Stimulated activated CD8-positive, alpha-beta memory T cell treated with anti-CD3 and anti-CD28 coated beads, Interleukin-15, amount 100 ng/mL, for 48 hours (primary cell): ENCODE measurements at regions not wholly inside any gene's neighbourhood (a gene's known extent, or its start where the extent isn't known, plus 50 kb on each side); places are given as distances from the start of the nearest gene placed in this dataset.

Source experiments
- DNase-seq, 2 donors: peaks; one replicate each; pipeline ENCODE4 v3.0.0-alpha.2; 2020; ENCODE audit warnings: low read depth in 2 of 2

GRCh38 chr5:159536166-159536565, 205.9 kb upstream of the IL12B start:
- DNase-seq, result no peak

GRCh38 chr5:159536646-159537045, 206.4 kb upstream of the IL12B start:
- no peak for DNase-seq

- DNase-seq, result no peak
Measured at GRCh38 chr5:159539678-159540077, 209.4 kb upstream of the IL12B start.

DNA sequence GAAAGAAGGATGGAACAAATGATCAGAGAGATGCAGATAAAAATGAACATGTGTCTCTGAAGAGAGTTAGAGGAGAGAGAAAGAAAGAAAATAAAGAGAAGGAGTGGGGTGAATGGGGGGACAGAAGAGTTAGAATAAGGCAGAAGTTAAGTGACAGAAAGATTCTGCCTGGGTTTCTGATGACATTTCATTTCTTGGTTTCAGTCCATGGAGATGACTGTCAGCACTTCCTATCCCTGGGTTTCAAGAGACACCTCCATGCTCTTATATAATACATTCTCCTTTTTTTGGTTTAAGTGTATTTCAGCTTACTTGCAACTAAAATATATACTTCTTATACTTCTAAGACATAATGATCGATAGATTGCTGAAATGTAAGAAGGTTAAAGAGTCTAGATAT, 213.0 kb upstream of the IL12B start:
- DNase-seq, result no peak

GRCh38 chr5:159545156-159545555, 214.9 kb upstream of the IL12B start:
- no peak for DNase-seq

DNA sequence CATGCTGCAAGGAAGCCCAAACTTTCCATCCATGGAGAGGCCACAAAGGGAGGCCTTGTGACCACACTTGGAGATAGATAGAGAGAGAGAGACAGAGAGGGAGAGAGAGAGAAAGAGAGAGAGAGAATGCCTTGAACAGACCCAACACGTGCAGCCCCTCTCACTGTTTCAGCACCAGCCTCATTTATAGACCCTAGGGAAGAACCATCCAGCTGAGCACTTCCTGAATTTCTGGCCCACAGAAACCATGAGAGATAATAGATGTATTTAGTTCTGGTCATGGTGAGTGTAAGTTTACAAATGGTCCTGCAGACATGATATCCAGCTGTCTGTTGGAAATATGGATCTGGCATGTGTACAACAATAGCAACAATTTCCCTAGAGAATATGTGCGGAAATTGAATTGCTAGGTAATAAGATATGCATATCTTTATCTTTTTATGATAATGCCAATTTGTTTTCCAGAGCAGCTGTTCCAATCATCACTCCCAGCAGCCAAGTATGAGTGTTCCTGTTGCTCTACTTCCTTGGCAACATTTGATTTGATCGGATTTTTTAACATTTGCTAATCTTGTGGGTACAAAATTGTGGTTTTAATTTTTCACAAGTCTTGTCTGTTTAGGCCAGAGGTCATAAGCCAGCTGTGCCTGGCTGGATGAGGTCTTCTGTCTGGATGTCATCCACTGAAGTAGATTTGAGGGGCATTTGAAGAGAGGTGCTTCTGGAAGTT, 217.3 kb upstream of the IL12B start:
- DNase-seq, result no peak

DNA sequence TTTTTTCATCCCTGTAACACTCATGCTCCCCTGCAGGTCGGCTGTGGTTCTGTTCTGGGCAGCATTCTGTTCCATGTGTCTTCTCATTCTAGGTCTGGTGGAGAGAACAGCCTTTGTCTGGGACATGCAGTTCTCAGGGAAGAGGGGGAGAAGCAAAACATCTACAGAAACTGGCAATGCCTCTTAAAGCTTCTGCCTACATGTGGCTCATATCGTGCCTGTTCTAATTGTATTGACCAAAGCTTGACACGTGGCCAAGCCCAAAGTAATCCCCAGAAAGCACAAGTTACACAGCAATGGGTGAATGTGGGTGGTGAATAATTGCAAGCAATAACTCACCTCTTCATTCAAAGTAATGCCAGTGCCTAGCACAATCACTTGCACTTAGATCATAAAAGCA, 218.2 kb upstream of the IL12B start:
- DNase-seq, result no peak

GRCh38 chr5:159549046-159549445, 218.8 kb upstream of the IL12B start:
- no peak for DNase-seq

DNA sequence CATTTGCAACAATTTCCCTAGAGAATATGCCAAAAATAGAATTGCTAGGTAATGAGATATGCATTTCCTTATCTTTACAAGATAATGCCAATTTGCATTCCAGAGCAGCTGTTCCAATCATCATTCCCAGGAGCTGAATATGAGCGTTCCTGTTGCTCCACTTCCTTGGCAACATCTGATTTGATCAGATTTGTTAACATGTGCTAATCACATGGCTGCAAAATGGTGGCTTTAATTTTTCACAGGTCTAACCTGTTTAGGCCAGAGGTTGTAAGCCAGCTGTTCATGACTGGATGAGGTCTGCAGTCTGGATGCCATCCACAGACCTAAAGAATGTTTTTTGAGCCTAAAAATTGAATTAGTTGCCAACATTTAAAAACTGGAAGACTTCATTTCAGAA, 220.7 kb upstream of the IL12B start:
- DNase-seq, result no peak

- DNase-seq, result no peak
Measured at GRCh38 chr5:159552751-159553150, 222.5 kb upstream of the IL12B start.

- DNase-seq, result no peak
Measured at GRCh38 chr5:159553792-159554191, 223.5 kb upstream of the IL12B start.

DNA sequence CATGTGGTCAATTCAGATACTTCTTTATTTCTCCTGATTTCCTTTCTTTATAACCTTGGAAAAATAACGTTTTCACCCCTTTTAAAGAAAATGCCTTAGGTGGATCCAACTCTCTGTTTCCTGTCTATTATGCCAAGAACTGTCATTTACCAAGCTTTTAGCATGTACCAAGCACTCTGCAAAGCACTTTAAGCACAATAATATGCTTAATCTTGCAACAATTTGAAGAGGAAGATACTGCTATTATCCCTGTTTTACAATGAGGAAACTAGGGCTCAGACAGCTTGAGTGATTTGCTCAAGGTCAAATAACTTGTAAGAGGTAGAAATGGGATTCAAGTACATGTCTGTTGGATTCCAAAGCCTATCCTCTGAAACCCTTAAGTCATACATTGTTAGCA, 224.8 kb upstream of the IL12B start:
- DNase-seq, result no peak

- DNase-seq, result no peak
Measured at GRCh38 chr5:159559337-159559736, 229.1 kb upstream of the IL12B start.

DNA sequence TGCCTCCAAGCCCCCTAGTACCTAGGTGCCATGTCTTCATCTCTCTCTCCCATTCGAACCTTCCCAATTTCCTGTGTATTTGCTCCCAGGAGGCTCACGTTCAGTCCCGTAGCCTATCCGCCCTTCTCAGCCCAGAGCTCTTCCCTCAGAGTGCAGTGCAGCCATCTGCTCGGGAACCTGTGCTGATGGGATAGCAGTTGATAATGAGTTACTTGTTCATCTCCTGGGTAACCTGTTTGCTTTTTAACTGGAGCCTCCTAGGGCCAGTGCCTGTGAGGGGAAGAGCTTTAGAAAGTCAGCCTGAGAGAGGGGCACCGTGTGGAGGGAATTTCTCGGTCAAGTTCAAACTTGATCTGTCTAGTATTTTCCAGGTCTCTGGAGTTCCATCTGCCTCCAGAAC, 229.8 kb upstream of the IL12B start:
- DNase-seq, result no peak

DNA sequence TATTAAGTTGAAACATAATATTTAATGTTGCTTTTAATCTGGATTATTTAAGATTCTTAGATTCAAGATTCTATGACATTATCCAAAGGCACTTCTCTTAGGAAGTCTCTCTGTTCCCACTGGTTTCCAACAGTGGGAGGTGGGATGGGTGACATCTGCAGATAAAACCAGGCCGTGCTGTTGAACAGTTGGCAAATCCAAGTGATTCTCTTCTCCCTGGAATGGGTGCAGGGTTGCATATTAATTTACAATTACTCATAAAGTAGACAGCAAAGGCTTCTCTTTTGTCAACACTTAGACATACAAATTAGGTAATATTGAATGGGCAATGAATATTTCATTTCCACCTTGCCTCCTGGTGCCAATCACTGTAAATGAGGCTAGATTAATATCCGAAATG, 233.7 kb upstream of the IL12B start:
- DNase-seq, result no peak

DNA sequence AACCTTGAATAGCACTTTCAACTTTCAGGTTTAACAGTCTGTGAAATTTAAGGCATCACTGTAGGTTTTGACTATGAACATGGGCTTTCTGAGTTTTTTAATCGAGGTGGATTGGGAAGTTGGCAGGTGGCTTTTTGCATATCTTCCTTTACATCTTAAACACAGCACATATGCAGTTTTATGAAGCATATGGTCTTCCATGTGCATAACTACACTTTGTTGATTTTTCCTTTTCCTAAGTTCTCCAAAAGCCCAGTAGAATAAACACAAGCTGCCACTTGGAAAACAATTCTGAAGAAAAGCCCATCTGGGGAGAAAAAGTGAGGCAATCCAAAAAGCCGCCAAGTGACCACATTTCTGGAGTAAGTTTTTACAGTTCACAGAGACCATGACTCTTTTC, 236.5 kb upstream of the IL12B start:
- DNase-seq, result no peak

DNA sequence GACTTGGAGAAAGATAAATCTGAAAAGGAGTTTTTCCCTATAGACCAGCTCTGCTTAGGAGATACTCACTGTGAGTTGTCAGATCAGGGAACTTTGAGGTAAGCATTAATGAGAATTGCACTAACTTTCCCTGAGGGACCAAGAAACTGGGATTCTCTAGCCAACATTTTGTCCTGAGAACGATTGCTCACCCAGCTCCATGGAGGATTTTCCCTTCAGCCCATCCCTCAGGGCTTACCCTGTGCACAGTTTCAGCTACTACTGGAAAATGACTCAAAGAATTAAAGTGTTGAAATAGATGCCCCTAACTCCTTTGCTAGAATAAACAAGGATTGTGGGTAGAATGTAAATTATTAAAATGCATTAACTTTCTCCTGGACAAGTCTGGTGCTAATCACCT, 237.2 kb upstream of the IL12B start:
- no peak for DNase-seq

DNA sequence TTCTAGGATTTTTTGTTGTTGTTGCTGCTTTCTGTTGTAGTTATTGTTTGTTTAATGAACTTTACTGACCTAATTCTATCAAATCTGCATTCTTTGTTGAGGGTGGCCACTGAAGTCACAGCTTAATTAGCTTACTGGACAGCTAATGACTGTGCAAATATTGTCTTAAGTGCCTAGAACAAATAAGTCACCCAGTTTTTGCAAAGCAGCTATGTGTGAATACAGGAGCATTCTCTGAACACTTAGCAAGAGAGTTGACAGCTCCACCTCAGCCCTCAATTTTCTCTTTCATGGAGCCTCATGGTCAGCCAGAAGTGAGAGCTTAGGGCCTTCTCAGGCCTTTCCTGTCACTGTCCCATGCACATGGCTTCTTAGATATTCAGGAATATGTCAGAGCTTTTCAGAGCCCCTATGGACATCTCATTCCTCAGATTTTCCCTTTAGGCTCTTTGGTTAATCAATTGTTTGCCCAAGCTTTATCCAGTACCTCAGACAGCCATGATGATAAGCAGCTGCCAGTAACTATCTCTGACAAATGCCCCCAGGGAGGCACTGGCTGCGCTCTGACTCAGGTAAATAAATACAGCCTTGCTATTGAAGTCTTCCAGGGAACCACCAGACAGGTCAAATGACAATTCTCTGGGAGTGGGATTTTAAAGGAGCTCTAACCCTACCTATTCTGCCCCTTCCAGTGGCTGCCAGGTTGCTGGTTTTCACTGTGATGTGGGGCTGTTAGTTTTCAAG, 241.4 kb upstream of the IL12B start:
- DNase-seq, result no peak

DNA sequence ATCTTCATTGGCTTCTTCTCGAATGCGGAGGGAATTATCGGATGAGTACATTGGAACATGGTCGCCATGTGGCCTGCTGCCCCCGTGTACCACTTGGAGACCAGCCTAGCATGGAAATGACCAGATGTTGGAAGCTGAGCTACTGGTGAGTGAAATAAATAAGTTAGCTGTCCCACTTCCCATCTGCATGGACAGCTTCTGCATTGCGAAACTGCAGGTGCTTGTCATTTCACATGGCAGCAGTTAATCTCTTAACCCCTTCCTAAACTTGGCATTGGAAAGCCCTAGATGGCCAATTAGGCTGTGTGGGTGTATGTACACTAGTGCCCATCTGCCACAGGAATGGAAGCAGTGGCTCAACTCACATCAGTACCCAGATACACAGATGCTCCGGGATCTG, 246.6 kb upstream of the IL12B start:
- no peak for DNase-seq

GRCh38 chr5:159581502-159582249, 251.4 kb upstream of the IL12B start:
- no peak for DNase-seq

DNA sequence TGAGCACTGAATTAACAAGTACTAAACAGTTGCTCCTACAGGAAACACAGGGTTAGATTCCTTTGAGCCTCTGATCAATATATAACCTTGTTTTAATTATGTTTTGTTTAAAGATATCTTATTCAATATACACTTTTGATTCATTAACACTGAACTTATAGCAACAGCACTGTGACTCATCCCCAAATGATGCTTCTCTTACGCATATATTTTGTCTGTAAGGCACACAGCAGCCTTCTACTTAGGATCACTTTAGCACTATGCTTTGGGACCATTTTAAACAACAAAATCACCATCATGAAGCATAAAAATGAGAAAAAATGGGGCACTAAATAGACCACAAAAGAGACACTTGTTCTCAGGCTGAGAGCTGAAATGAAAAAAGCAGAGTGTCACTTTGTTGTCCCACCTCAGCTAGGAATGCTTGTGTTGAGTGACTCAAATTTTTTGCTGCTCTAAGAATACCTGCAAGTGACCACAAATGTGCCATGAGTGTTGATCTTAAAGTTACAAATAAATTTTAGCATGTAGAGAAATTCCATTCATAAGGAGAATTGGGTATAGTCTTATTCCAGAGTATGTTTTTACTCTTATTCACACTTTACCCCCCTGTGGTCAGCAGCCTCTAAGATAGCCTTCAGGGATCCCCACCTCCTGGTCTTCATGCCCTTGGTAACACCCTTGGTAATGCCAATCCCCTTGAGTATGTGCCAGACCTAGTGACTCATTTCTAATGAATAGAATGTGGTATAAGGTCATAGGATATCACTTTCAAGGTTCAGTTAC, 252.7 kb upstream of the IL12B start:
- DNase-seq, result no peak

DNA sequence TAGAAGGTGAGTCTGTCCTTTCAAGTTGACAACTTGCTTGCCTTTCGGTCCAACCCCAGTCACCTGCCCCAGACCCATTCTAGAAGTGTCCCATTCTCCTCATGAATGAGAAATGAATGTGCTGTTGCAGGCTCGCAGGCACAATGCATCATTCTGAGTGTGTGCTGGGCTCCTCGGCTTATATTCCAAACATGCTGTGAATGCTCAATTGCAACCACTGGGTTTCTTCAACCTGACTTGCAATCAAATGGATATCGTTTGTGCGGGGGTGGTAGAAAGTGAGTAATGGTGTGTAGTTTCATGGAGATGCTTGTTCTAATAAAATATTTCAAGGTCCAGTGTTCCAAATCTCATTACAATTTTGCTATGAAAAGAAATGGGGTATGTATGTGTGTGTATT, 256.6 kb upstream of the IL12B start:
- DNase-seq, result no peak
